H1 (cell line): ENCODE measurements at regions not wholly inside any gene's neighbourhood (a gene's known extent, or its start where the extent isn't known, plus 50 kb on each side); places are given as distances from the start of the nearest gene placed in this dataset.

ENCODE experiments used
- EZH2 ChIP-seq: fragments of 200-600 bp; sonication (generic); IDR thresholded peaks from 2 replicates; pipeline ENCODE4 v1.7.1; 2012; ENCODE audit warnings: low read depth, mild to moderate bottlenecking, moderate library complexity, low read length, inconsistent platforms; ENCODE audit not compliant: severe bottlenecking
- TBP ChIP-seq: IDR thresholded peaks from 2 replicates; pipeline ENCODE4 v1.6.1; 2011; ENCODE audit warnings: low read depth, low read length, improper control_type of control experiment

DNA sequence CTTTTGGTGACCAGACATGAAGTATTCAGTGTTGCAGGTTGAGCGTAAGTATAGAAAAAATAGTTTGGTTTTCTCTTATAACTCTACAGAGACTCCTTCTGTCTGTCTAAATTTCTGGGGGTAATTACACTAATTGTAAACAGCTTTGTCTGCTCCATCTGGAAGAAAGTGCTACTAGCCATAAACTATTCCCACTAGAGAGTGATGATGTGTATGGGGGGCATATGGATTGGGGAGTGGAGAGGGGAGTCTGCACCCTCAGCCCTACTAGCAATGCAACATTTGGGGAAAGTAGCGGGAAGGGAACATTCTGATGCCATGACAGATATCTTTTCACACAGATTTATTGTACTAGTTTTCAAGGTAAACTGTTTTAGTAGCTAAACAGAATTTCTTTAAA, 549.7 kb downstream of the TRIML1 start (continued):
- TF ChIP-seq TBP (no peak), EZH2 (no peak)
